T-helper 17 cell (primary cell): ENCODE measurements at regions not wholly inside any gene's neighbourhood (a gene's known extent, or its start where the extent isn't known, plus 50 kb on each side); places are given as distances from the start of the nearest gene placed in this dataset.

ENCODE experiments used
- ATAC-seq: fragments of 150-1000 bp; cut with Tn5 transposase; 2 replicates; pipeline ENCODE4 v1.10.0; 2021; ENCODE audit warnings: mild to moderate bottlenecking, moderate library complexity
- DNase-seq, 3 donors: peaks; one replicate each; pipeline versions ENCODE4 v3.0.0 to v3.0.0-alpha.2; 2020 to 2021
- H3K9me3 ChIP-seq: one replicate; pipeline ENCODE4 v1.7.0; 2013; ENCODE audit warnings: low read length, mild to moderate bottlenecking; ENCODE audit not compliant: control insufficient read depth, poor library complexity, severe bottlenecking
- H3K27ac Mint-ChIP-seq: one replicate; pipeline ENCODE4 v1.8.0; 2022; ENCODE audit warnings: mild to moderate bottlenecking, moderate library complexity, mixed read lengths
- H3K27me3 Mint-ChIP-seq: one replicate; pipeline ENCODE4 v1.8.0; 2022; ENCODE audit warnings: mixed read lengths
- H3K36me3 Mint-ChIP-seq: one replicate; pipeline ENCODE4 v1.8.0; 2022; ENCODE audit warnings: low read depth, mixed read lengths
- H3K4me1 Mint-ChIP-seq: one replicate; pipeline ENCODE4 v1.8.0; 2022; ENCODE audit warnings: mild to moderate bottlenecking, mixed read lengths
- H3K4me3 Mint-ChIP-seq: one replicate; pipeline ENCODE4 v1.8.0; 2022; ENCODE audit warnings: mild to moderate bottlenecking, moderate library complexity, mixed read lengths

- Mint-ChIP-seq H3K27ac (no peak overlapping the region), H3K27me3 (peaks cover 45% of the 10 kb centered on the region), H3K36me3 (no peaks in the 10 kb centered on the region), H3K4me3 (no peak overlapping the region), H3K4me1 (peaks cover 2% of the 10 kb centered on the region)
- ATAC-seq, result no peak
- no peaks in the 10 kb centered on the region for H3K9me3 ChIP-seq
- no peak for DNase-seq
Measured at GRCh38 chr15:68871507-68871906, 50.8 kb upstream of the ANP32A start.

GRCh38 chr15:68874788-68875187 is 54.1 kb upstream of the ANP32A start:
- no peak overlapping the region for H3K27ac Mint-ChIP-seq
- no peaks in the 10 kb centered on the region for H3K9me3 ChIP-seq
- H3K36me3 Mint-ChIP-seq, result no peaks in the 10 kb centered on the region
- peaks cover 2% of the 10 kb centered on the region for H3K4me1 Mint-ChIP-seq
- ATAC-seq (no peak), DNase-seq (no peak)
- peaks cover 45% of the 10 kb centered on the region for H3K27me3 Mint-ChIP-seq
- H3K4me3 Mint-ChIP-seq, result no peak overlapping the region

GRCh38 chr15:68875377-68876116 is 54.8 kb upstream of the SPESP1 start:
- H3K9me3 ChIP-seq, result no peaks in the 10 kb centered on the region
- Mint-ChIP-seq H3K36me3 (no peaks in the 10 kb centered on the region), H3K4me1 (peaks cover 2% of the 10 kb centered on the region), H3K4me3 (no peak overlapping the region), H3K27ac (no peak overlapping the region), H3K27me3 (peaks cover 40% of the 10 kb centered on the region)
- peak; percentile 77 to 89 (median 81) for DNase-seq
- peak; percentile 85 for ATAC-seq

DNA sequence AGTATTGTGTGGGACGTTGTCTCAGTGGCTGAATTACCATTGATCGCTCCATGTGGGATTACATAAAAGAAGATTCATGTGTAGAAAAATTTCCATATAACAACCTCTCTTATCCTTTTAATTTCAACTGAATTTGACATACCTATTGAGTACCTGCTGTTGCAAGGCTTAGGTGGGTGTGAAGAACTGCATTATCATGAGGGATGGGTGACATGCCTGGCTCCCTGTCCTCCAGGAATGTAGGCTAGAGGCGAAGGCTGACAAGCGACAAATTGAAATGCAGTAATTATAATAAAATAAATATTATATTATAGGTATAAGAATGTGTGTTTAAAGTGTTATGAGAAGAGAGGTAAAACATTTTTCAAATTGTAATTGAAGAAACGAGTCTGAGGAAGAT is 52.7 kb upstream of the SPESP1 start:
- peaks cover 36% of the 10 kb centered on the region for H3K27me3 Mint-ChIP-seq
- H3K4me3 Mint-ChIP-seq, result no peak overlapping the region

GRCh38 chr15:68880382-68880781 is 49.9 kb upstream of the SPESP1 start:
- Mint-ChIP-seq H3K27ac (no peak overlapping the region), H3K27me3 (peaks cover 25% of the 10 kb centered on the region), H3K4me3 (no peak overlapping the region), H3K36me3 (no peaks in the 10 kb centered on the region), H3K4me1 (no peaks in the 10 kb centered on the region)
- no peaks in the 10 kb centered on the region for H3K9me3 ChIP-seq
- ATAC-seq (no peak), DNase-seq (no peak)

More for the DNA sequence above, 52.7 kb upstream of the SPESP1 start:
- peaks cover 2% of the 10 kb centered on the region for H3K4me1 Mint-ChIP-seq
- H3K36me3 Mint-ChIP-seq, result no peaks in the 10 kb centered on the region
- DNase-seq (no peak), ATAC-seq (no peak)
- no peaks in the 10 kb centered on the region for H3K9me3 ChIP-seq
- no peak overlapping the region for H3K27ac Mint-ChIP-seq
